PC-9 (cell line): ENCODE measurements at regions not wholly inside any gene's neighbourhood (a gene's known extent, or its start where the extent isn't known, plus 50 kb on each side); places are given as distances from the start of the nearest gene placed in this dataset.

Experiments
- EZH2 ChIP-seq: fragments of 200-600 bp; sonication (generic); IDR thresholded peaks from 2 replicates; pipeline ENCODE4 v1.8.0; 2017; ENCODE audit warnings: antibody characterized with exemption, low read depth
- TF ChIP-seq, protein P1 (sequence below): fragments of 200-600 bp; sonication (generic); conservative IDR thresholded peaks from 2 replicates; pipeline ENCODE4 v1.6.1; 2017; ENCODE audit warnings: mixed run types, antibody characterized with exemption, mild to moderate bottlenecking, moderate library complexity

DNA sequence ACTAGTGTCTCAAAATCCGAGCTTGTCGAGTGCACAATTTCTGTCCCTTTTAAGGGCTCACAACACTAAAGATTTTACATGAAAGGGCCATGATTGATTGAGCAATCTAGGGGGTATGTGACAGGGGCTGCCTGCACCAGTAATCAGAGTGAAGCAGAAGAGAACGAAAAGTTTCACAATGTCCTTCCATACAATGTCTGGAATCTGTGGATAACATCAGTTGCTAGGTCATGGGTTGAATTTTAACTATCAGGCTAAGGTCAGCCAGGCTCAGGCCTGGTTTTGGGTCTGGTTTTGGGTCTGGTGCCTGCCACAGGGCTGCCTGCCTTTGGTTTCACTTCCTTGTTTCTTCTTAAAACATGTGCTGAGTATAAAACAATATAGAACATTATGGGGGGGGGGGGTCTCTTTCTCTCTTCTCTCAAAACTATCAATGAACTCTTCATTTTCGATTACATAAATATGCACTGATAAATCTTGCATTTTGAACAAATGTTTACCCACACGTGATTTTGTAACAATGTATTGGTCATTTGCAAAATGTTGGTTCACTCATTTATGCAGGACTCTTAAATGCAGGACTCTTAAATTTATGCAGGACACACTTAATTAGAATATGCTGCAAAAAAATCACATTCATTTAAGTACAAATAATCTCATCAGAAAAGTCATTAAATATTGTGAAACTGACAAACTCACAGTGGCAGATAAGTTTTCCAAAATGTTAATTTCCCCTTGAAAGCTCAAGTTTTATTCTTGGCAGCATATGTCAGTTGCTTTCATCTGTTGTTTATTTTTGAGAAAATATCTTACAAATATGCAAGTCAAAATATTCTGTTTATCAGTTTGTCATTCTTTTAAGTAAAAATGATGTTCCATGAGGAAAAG lies 290.5 kb upstream of the KYNU start:
- TF ChIP-seq, protein P1, sequence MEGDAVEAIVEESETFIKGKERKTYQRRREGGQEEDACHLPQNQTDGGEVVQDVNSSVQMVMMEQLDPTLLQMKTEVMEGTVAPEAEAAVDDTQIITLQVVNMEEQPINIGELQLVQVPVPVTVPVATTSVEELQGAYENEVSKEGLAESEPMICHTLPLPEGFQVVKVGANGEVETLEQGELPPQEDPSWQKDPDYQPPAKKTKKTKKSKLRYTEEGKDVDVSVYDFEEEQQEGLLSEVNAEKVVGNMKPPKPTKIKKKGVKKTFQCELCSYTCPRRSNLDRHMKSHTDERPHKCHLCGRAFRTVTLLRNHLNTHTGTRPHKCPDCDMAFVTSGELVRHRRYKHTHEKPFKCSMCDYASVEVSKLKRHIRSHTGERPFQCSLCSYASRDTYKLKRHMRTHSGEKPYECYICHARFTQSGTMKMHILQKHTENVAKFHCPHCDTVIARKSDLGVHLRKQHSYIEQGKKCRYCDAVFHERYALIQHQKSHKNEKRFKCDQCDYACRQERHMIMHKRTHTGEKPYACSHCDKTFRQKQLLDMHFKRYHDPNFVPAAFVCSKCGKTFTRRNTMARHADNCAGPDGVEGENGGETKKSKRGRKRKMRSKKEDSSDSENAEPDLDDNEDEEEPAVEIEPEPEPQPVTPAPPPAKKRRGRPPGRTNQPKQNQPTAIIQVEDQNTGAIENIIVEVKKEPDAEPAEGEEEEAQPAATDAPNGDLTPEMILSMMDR: no peak
- TF ChIP-seq EZH2: no peak
